ENCODE measurements at regions not wholly inside any gene's neighbourhood (a gene's known extent, or its start where the extent isn't known, plus 50 kb on each side); places are given as distances from the start of the nearest gene placed in this dataset.

DNA sequence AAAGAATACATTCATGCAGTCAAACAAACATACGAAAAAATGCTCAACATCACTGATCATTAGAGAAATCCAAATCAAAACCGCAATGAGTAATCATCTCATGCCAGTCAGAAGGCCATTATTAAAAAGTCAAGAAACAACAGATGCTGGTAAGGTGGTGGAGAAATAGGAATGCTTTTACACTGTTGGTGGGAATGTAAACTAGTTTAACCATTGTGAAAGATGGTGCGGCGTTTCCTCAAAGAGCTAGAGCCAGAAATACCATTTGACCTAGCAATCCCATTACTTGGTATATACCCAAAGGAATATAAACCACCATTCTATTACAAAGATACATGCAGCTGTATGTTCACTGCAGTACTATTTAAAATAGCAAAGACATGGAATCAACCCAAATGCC is 330.4 kb downstream of the EDEM1 start:
- H2AFZ ChIP-seq (ENCODE audit: low read depth, low read length), result no peak overlapping the region
- H3K4me3 ChIP-seq (replicated peaks in 1 of 3; ENCODE audit: insufficient read depth in 1 of 3, low read depth in 1 of 3, low read length in 3 of 3), result no peak overlapping the region
- FAIRE-seq, result no peak
- no peaks in the 10 kb centered on the region for H3K36me3 ChIP-seq (ENCODE audit: control insufficient read depth in 2 of 2, extremely low read depth in 1 of 2, insufficient read depth in 2 of 2, low read length in 2 of 2)
- DNase-seq (ENCODE audit: low read depth, low spot score), result no peak
- ChIA-PET CTCF (no interaction called here), POLR2A (no interaction called here)
- no peak overlapping the region for H3K9ac ChIP-seq (replicated peaks; ENCODE audit: extremely low read depth, insufficient read depth, low read length)
- BruUV-seq (replicated peaks), result no TSS peak
- no peaks in the 10 kb centered on the region for H3K9me3 ChIP-seq (replicated peaks; ENCODE audit: control insufficient read depth, insufficient read depth, low read length)
- H3K79me2 ChIP-seq (ENCODE audit: control insufficient read depth, insufficient read depth, low read length), result no peaks in the 10 kb centered on the region
- no peak overlapping the region for H3K4me2 ChIP-seq (ENCODE audit: insufficient read depth, low read length)
- no peaks in the 10 kb centered on the region for H3K27me3 ChIP-seq (ENCODE audit: control insufficient read depth in 2 of 2, insufficient read depth in 2 of 2, low read length in 2 of 2)
- dilution Hi-C loops (cut with MboI; ENCODE audit: extremely low pct_ligation_motif_present, low sequenced_read_pairs), result no loop called here
- intact Hi-C loops (cut with micrococcal nuclease), result no loop called here
- no peaks in the 10 kb centered on the region for H4K20me1 ChIP-seq (replicated peaks; ENCODE audit: control insufficient read depth, extremely low read depth, insufficient read depth, low read length)
- no peaks in the 10 kb centered on the region for H3K9me1 ChIP-seq (replicated peaks; ENCODE audit: control insufficient read depth, extremely low read depth, insufficient read depth, low read length)
- H3K4me1 ChIP-seq (ENCODE audit: control insufficient read depth, extremely low read depth, insufficient read depth, low read length), result no peaks in the 10 kb centered on the region
- no peak overlapping the region for H3K27ac ChIP-seq (ENCODE audit: insufficient read depth, low read depth, low read length)
- TF ChIP-seq EZH2 (IDR thresholded peaks at IDR 0.05; ENCODE audit: borderline replicate concordance, low read depth, low read length, severe bottlenecking) (no peak), FOS (IDR thresholded peaks at IDR 0.05; ENCODE audit: borderline replicate concordance, insufficient read depth, low read length) (no peak), POLR2AphosphoS5 (IDR thresholded peaks at IDR 0.05; ENCODE audit: insufficient read depth, low read depth, low read length) (no peak), MYC (IDR thresholded peaks at IDR 0.05; ENCODE audit: low read depth, low read length) (no peak), JUN (IDR thresholded peaks at IDR 0.05; ENCODE audit: borderline replicate concordance, insufficient read depth, insufficient read length, low read depth) (no peak), GATA2 (IDR thresholded peaks at IDR 0.05; ENCODE audit: insufficient read depth, insufficient read length, low read depth, low read length) (no peak), POLR2A (IDR thresholded peaks at IDR 0.05; ENCODE audit: low read depth, low read length) (no peak)
- TF ChIP-seq, protein P1, sequence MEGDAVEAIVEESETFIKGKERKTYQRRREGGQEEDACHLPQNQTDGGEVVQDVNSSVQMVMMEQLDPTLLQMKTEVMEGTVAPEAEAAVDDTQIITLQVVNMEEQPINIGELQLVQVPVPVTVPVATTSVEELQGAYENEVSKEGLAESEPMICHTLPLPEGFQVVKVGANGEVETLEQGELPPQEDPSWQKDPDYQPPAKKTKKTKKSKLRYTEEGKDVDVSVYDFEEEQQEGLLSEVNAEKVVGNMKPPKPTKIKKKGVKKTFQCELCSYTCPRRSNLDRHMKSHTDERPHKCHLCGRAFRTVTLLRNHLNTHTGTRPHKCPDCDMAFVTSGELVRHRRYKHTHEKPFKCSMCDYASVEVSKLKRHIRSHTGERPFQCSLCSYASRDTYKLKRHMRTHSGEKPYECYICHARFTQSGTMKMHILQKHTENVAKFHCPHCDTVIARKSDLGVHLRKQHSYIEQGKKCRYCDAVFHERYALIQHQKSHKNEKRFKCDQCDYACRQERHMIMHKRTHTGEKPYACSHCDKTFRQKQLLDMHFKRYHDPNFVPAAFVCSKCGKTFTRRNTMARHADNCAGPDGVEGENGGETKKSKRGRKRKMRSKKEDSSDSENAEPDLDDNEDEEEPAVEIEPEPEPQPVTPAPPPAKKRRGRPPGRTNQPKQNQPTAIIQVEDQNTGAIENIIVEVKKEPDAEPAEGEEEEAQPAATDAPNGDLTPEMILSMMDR (IDR thresholded peaks at IDR 0.05; ENCODE audit: extremely low read depth in 1 of 2, insufficient read depth in 1 of 2, low read depth in 1 of 2, low read length in 2 of 2), result no peak
- TF ChIP-seq, protein P2, sequence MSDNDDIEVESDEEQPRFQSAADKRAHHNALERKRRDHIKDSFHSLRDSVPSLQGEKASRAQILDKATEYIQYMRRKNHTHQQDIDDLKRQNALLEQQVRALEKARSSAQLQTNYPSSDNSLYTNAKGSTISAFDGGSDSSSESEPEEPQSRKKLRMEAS (IDR thresholded peaks at IDR 0.05; ENCODE audit: insufficient read depth, insufficient read length), result no peak

All from endothelial cell of umbilical vein (primary cell).